ENCODE measurements at regions not wholly inside any gene's neighbourhood (a gene's known extent, or its start where the extent isn't known, plus 50 kb on each side); places are given as distances from the start of the nearest gene placed in this dataset.
A peak's percentile ranks its signal among the peaks of the same experiment; 100 is the strongest.

- DNase-seq = no peak
Observed at GRCh38 chr9:105065098-105066088, 137.4 kb upstream of the ABCA1 start.

GRCh38 chr9:105066275-105066865 lies 138.4 kb upstream of the ABCA1 start:
- peak; percentile 39 for DNase-seq

GRCh38 chr9:105067895-105068580 lies 140.1 kb upstream of the ABCA1 start:
- DNase-seq = no peak

GRCh38 chr9:105069285-105069684 lies 141.3 kb upstream of the ABCA1 start:
- no peak for DNase-seq

DNA sequence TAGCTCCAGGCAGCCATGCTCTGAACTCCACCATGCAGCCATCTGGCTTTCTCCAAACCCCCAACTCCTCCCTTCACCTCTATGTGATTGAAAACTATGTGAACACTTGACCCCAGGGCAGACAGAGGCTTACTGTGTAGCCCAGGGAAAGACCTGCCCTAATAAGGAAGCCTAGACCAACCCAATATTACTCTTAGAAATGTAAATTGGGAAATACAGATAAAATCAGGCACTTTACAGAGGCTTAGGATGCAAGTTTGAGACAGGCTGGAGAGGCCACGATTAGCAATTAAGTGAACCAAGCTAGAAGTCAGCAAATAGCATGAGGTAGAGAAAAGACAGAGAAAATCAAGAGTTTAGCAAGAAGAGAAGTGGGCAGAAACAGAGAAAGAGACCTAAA lies 141.7 kb upstream of the ABCA1 start:
- no peak for DNase-seq

GRCh38 chr9:105070176-105070575 lies 142.2 kb upstream of the ABCA1 start:
- no peak for DNase-seq

- DNase-seq = no peak
Observed at GRCh38 chr9:105072476-105072875, 144.5 kb upstream of the ABCA1 start.

DNA sequence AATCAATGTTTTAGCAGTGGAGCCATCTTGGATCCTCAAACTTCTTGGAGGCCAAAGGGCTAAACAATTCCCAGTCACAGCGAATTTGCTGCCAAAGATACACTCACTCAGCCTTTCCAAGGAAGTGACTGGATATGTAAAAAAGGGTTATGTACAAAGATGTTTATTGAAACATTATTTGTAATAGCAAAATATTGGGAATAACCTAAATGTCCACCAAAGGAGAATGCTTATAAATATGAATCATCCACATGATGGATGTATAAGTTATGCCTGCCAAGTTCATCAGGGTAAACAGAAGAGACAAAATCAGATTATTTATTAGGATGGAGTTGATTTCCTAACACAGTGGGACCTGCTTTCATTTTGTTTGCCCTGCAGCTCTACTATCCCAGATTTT lies 145.2 kb upstream of the ABCA1 start:
- no peak for DNase-seq

GRCh38 chr9:105074491-105074890 lies 146.5 kb upstream of the ABCA1 start:
- DNase-seq = no peak

DNA sequence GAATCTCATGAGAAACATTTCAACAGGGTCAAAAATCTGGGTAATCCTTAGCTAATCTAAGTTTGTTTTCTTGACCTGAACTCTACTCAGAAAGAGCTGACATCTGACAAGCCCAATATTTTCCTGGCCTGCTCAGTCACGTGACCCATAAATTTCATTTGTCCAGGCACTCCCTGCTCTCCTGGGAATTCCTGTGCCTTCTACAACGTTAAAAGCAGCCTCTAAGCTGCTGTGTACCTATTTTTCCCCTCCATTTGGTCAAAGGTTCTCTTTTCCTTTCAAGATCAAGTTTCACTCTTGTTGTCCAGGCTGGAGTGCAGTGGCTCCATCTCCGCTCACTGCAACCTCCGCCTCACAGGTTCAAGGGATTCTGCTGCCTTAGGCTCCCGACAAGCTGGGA lies 148.8 kb upstream of the ABCA1 start:
- DNase-seq = no peak

DNA sequence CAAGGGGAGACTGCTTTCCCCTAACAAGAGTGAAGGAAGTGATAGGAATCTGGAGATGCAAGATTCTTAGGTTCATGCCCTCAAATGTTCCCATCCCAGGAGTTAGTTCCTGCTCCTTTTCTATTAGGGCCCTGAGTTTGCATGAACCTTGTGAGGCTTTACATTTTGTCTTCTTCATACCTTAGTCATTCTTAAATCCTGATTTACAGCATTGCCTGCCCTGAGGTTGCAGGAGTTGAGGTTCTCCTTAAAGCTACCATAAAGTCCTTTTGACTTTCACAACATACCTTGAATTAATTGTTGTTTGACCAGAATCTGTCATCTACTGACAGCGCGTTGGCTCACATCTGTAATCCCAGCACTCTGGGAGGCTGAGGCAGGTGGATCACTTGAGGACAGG lies 151.5 kb upstream of the ABCA1 start:
- no peak for DNase-seq

DNA sequence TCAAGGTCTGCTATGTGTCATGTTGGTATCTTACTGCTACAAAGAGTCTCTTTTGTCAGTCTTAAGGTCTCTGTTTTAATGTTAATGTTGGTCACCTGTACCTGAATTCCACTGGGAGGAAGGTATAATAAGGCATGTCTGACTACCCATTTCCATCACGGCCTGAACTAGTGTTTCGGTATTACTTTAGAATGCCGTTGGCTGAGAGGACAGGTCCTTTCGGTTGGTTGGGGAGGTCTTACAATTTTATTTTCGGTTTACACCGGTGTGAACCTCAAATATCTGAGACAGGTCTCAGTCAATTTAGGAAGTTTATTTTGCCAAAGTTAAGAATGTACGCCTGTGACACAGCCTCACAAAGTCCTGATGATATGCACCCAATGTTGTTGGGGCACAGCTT lies 154.9 kb upstream of the ABCA1 start:
- no peak for DNase-seq

- no peak for DNase-seq
Observed at GRCh38 chr9:105083256-105083655, 155.3 kb upstream of the ABCA1 start.

GRCh38 chr9:105087910-105088898 lies 156.2 kb upstream of the SLC44A1 start:
- no peak for DNase-seq

DNA sequence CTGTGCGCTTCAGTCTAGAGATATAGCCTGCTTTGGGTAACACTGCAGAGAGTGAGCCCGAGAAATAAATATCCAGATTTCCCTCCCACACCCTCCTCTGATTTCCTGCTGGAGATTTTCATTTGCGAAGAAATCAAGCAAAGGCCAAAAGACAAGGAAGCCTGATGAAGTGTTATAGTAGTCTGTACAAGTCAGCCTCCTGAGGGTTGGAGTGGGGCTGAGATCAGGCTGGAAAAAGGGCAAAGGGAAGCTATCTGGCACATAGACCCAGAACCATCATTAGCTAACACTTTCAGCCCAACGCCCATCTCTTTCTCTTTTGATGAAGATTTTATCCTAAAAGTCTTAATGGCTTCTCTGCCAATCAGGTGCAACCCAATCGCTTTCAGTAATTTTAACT lies 154.6 kb upstream of the SLC44A1 start:
- no peak for DNase-seq

DNA sequence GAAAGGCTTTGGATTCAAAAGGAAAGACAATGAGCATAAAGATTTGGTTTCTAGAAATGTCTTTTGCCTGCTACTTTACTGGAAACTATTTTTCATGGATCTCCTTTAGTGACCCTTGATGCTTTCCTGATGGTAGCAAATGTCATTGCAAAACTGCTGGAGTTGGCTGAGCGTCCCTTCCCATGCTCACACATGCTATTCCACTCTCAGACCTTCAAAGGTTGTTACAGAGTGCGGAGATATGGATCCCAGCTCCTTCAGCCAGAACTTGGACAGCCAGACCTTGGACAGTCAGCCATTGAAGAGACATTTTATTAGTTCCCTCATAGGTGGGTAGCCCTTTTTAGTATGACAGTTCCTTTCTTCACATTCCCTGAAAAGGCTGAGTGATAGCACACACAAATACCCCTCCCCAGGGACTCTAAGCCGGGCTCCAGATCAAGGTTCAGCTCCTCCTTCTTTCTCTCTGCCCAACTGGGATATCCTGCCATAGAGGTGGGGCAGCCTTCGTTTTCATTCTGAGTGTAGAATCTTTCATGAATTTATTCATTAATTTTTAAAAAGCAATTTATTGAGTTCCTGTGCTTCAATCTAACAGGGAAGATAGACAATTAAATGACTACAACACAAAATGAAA lies 153.3 kb upstream of the SLC44A1 start:
- DNase-seq = no peak

DNA sequence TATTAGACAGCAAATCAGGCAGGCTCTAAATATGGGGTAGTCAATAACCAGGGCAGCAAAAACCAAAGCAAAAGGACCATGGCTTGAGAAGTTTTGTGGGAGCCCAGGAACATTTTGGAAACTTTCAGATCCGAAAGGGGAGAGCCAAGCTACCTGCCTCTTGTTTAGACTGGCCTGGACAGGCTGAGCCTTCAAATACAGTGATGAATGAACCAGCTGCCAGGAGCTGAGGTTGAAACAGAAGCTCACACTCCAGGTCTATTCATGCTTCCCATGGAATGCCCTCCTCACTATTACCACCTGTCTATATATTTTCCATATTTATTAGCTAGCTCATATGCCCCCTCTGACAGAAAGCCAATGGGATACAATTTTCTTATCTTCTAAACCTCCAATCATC lies 150.8 kb upstream of the SLC44A1 start:
- DNase-seq = no peak

DNA sequence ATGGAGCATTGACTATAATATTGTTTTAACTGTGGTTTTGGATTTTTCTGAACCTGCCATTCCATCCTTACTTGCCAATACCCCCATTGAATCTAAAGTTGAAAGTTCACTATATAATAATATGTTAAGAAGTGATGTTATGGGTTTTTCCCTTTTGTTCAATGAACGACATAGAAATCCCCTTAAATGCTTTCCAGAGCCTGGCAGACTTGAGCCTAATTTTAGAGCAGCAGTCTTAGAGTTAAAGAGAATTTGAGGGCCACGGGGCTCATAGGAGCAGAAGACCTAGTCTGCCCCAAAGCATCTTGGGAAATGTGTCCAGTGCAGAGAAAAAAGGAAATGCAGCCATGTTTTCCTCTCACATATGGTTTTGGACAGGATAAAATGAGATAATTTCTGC lies 146.1 kb upstream of the SLC44A1 start:
- DNase-seq = no peak

GRCh38 chr9:105103776-105104175 lies 140.7 kb upstream of the SLC44A1 start:
- DNase-seq = no peak

- no peak for DNase-seq
Observed at GRCh38 chr9:105114318-105114717, 130.1 kb upstream of the SLC44A1 start.

GRCh38 chr9:105114964-105115728 lies 129.3 kb upstream of the SLC44A1 start:
- peak; percentile 72 for DNase-seq
